Activated B cell treated with CpG ODN at 0.5 μM for 24 hours (primary cell): ENCODE measurements at regions not wholly inside any gene's neighbourhood (a gene's known extent, or its start where the extent isn't known, plus 50 kb on each side); places are given as distances from the start of the nearest gene placed in this dataset.

Experiments used
- ATAC-seq: fragments of 200-7000 bp; cut with Tn5 transposase; one replicate; pipeline ENCODE4 v1.10.0; 2021; ENCODE audit warnings: low read depth, mild to moderate bottlenecking, moderate library complexity
- CTCF ChIA-PET: fragments of 350-600 bp; sonication (Branson Sonifier 250); formaldehyde crosslinking; loops from one replicate; lab custom pipeline; 2021; ENCODE audit warnings: antibody characterized with exemption; lab: Charles Lee
- POLR2A ChIA-PET: fragments of 350-600 bp; sonication (Branson Sonifier 250); formaldehyde crosslinking; loops from one replicate; lab custom pipeline; 2021; ENCODE audit warnings: antibody characterized with exemption; lab: Charles Lee
- DNase-seq: peaks from one replicate; pipeline ENCODE4 v3.0.0; 2022
- H3K27ac Mint-ChIP-seq: one replicate; pipeline ENCODE4 v1.8.0; 2020; ENCODE audit warnings: mixed read lengths
- H3K27me3 Mint-ChIP-seq: one replicate; pipeline ENCODE4 v1.8.0; 2021; ENCODE audit warnings: mixed read lengths
- H3K36me3 Mint-ChIP-seq: one replicate; pipeline ENCODE4 v1.8.0; 2021; ENCODE audit warnings: low read depth, mixed read lengths
- H3K4me1 Mint-ChIP-seq: one replicate; pipeline ENCODE4 v1.8.0; 2021; ENCODE audit warnings: mixed read lengths
- H3K4me3 Mint-ChIP-seq: one replicate; pipeline ENCODE4 v1.8.0; 2020; ENCODE audit warnings: mild to moderate bottlenecking, mixed read lengths
- H3K9me3 Mint-ChIP-seq: one replicate; pipeline ENCODE4 v1.8.0; 2020; ENCODE audit warnings: mixed read lengths
- CTCF ChIP-seq: fragments of 200-600 bp; IDR thresholded peaks from one replicate; pipeline ENCODE4 v1.8.0; 2022; ENCODE audit warnings: antibody characterized with exemption, mild to moderate bottlenecking
- intact Hi-C: fragments of 100-400 bp; cut with micrococcal nuclease; formaldehyde crosslinking; loops from one replicate; pipeline ENCODE4 v1.15.1; 2024

GRCh38 chr3:180282386-180282785, 245.6 kb upstream of the PEX5L start:
- no peaks in the 10 kb centered on the region for H3K27me3 Mint-ChIP-seq
- intact Hi-C loops: no loop called here
- ChIA-PET POLR2A (no interaction called here), CTCF (no interaction called here)
- no peak for ATAC-seq
- no peak for DNase-seq
- H3K4me1 Mint-ChIP-seq: peaks cover 18% of the 10 kb centered on the region
- no peak for TF ChIP-seq CTCF
- no peak overlapping the region for H3K4me3 Mint-ChIP-seq
- no peak overlapping the region for H3K27ac Mint-ChIP-seq
- no peaks in the 10 kb centered on the region for H3K36me3 Mint-ChIP-seq
- H3K9me3 Mint-ChIP-seq: no peaks in the 10 kb centered on the region

GRCh38 chr3:180283251-180283650, 246.5 kb upstream of the PEX5L start:
- Mint-ChIP-seq H3K4me3 (no peak overlapping the region), H3K27me3 (no peaks in the 10 kb centered on the region), H3K9me3 (no peaks in the 10 kb centered on the region), H3K36me3 (no peaks in the 10 kb centered on the region), H3K27ac (no peak overlapping the region), H3K4me1 (peaks cover 11% of the 10 kb centered on the region)
- TF ChIP-seq CTCF: no peak
- ChIA-PET POLR2A (no interaction called here), CTCF (no interaction called here)
- intact Hi-C loops: no loop called here
- DNase-seq (no peak), ATAC-seq (no peak)

- no peak for TF ChIP-seq CTCF
- Mint-ChIP-seq H3K36me3 (no peaks in the 10 kb centered on the region), H3K27ac (no peak overlapping the region), H3K9me3 (no peaks in the 10 kb centered on the region), H3K4me1 (no peaks in the 10 kb centered on the region), H3K27me3 (no peaks in the 10 kb centered on the region), H3K4me3 (no peak overlapping the region)
- ChIA-PET CTCF (no interaction called here), POLR2A (no interaction called here)
- intact Hi-C loops: no loop called here
- ATAC-seq (no peak), DNase-seq (no peak)
Measured at GRCh38 chr3:180284331-180285110, 247.8 kb upstream of the PEX5L start.

- no peak overlapping the region for H3K4me3 Mint-ChIP-seq
- no peaks in the 10 kb centered on the region for H3K36me3 Mint-ChIP-seq
- DNase-seq (no peak), ATAC-seq (no peak)
- H3K27ac Mint-ChIP-seq: no peak overlapping the region
- ChIA-PET CTCF (no interaction called here), POLR2A (no interaction called here)
- intact Hi-C loops: no loop called here
- H3K4me1 Mint-ChIP-seq: no peaks in the 10 kb centered on the region
- H3K27me3 Mint-ChIP-seq: no peaks in the 10 kb centered on the region
- no peak for TF ChIP-seq CTCF
- no peaks in the 10 kb centered on the region for H3K9me3 Mint-ChIP-seq
Measured at GRCh38 chr3:180287703-180288102, 251.0 kb upstream of the PEX5L start.

- H3K4me1 Mint-ChIP-seq: no peaks in the 10 kb centered on the region
- DNase-seq (no peak), ATAC-seq (no peak)
- CTCF ChIA-PET: no interaction called here
- POLR2A ChIA-PET: no interaction called here
- H3K27me3 Mint-ChIP-seq: no peaks in the 10 kb centered on the region
- intact Hi-C loops: no loop called here
- no peak overlapping the region for H3K27ac Mint-ChIP-seq
- no peak overlapping the region for H3K4me3 Mint-ChIP-seq
- H3K9me3 Mint-ChIP-seq: no peaks in the 10 kb centered on the region
- TF ChIP-seq CTCF: no peak
- H3K36me3 Mint-ChIP-seq: no peaks in the 10 kb centered on the region
Measured at GRCh38 chr3:180288816-180289215, 252.1 kb upstream of the PEX5L start.
